ENCODE measurements at regions not wholly inside any gene's neighbourhood (a gene's known extent, or its start where the extent isn't known, plus 50 kb on each side); places are given as distances from the start of the nearest gene placed in this dataset.
"Not testable (repeated sequence)": the region's sequence is repeated elsewhere in the genome, so short reads cannot be mapped to it uniquely, and the experiment has no call there.

- WGBS, 2 donors: 81 to 91% methylated on average over 3 of the region's 3 CpGs
- Histone ChIP-seq H3K36me3 (ENCODE audit: control insufficient read depth in 4 of 4, insufficient read depth in 4 of 4, low read length in 4 of 4) (no peaks in the 10 kb centered on the region), H3K4me3 (no peak overlapping the region), H3K9me3 (ENCODE audit: control insufficient read depth in 4 of 4, insufficient read depth in 3 of 4, low read length in 3 of 4) (no peaks in the 10 kb centered on the region), H3K27me3 (ENCODE audit: control insufficient read depth in 3 of 3, insufficient read depth in 3 of 3, low read length in 2 of 3) (no peaks in the 10 kb centered on the region), H3K27ac (ENCODE audit: low read depth in 1 of 2, low read length in 1 of 2) (no peak overlapping the region), H3K9ac (ENCODE audit: insufficient read depth in 1 of 2, low read length in 2 of 2) (no peak overlapping the region), H3K4me1 (ENCODE audit: control insufficient read depth in 5 of 5, insufficient read depth in 5 of 5, low read length in 5 of 5) (no peaks in the 10 kb centered on the region)
- ATAC-seq (ENCODE audit: insufficient read depth, low FRiP score): no peak
- no peak for TF ChIP-seq CTCF (IDR thresholded peaks at IDR 0.05; ENCODE audit: control extremely low read depth, extremely low read depth)
- peak in 1 of 3 donors; percentile 13 for DNase-seq
Measured at GRCh38 chr21:15309721-15310120, 244.9 kb upstream of the NRIP1 start.

GRCh38 chr21:15311510-15311909 is 246.7 kb upstream of the NRIP1 start:
- H3K9ac ChIP-seq (ENCODE audit: insufficient read depth in 1 of 2, low read length in 2 of 2): no peak overlapping the region
- DNase-seq (no peak), ATAC-seq (ENCODE audit: insufficient read depth, low FRiP score) (no peak)
- no peaks in the 10 kb centered on the region for H3K9me3 ChIP-seq (ENCODE audit: control insufficient read depth in 4 of 4, insufficient read depth in 3 of 4, low read length in 3 of 4)
- no peaks in the 10 kb centered on the region for H3K27me3 ChIP-seq (ENCODE audit: control insufficient read depth in 3 of 3, insufficient read depth in 3 of 3, low read length in 2 of 3)
- H3K36me3 ChIP-seq (ENCODE audit: control insufficient read depth in 4 of 4, insufficient read depth in 4 of 4, low read length in 4 of 4): no peaks in the 10 kb centered on the region
- no peak overlapping the region for H3K27ac ChIP-seq (ENCODE audit: low read depth in 1 of 2, low read length in 1 of 2)
- no peak for TF ChIP-seq CTCF (IDR thresholded peaks at IDR 0.05; ENCODE audit: control extremely low read depth, extremely low read depth)
- no peaks in the 10 kb centered on the region for H3K4me1 ChIP-seq (ENCODE audit: control insufficient read depth in 5 of 5, insufficient read depth in 5 of 5, low read length in 5 of 5)
- no peak overlapping the region for H3K4me3 ChIP-seq

GRCh38 chr21:15317034-15317433 is 252.2 kb upstream of the NRIP1 start:
- WGBS, 2 donors: 90 to 93% methylated on average over 4 of the region's 4 CpGs
- H3K36me3 ChIP-seq (ENCODE audit: control insufficient read depth in 4 of 4, insufficient read depth in 4 of 4, low read length in 4 of 4); H3K27ac ChIP-seq (ENCODE audit: low read depth in 1 of 2, low read length in 1 of 2); H3K9me3 ChIP-seq (ENCODE audit: control insufficient read depth in 4 of 4, insufficient read depth in 3 of 4, low read length in 3 of 4); H3K27me3 ChIP-seq (ENCODE audit: control insufficient read depth in 3 of 3, insufficient read depth in 3 of 3, low read length in 2 of 3); H3K4me3 ChIP-seq; ATAC-seq (ENCODE audit: insufficient read depth, low FRiP score); H3K4me1 ChIP-seq (ENCODE audit: control insufficient read depth in 5 of 5, insufficient read depth in 5 of 5, low read length in 5 of 5); H3K9ac ChIP-seq (ENCODE audit: insufficient read depth in 1 of 2, low read length in 2 of 2); DNase-seq: not testable (repeated sequence)

GRCh38 chr21:15319727-15320126 is 254.9 kb upstream of the NRIP1 start:
- TF ChIP-seq CTCF (IDR thresholded peaks at IDR 0.05; ENCODE audit: control extremely low read depth, extremely low read depth): no peak
- H3K9ac ChIP-seq (ENCODE audit: insufficient read depth in 1 of 2, low read length in 2 of 2): no peak overlapping the region
- no peak overlapping the region for H3K4me3 ChIP-seq
- DNase-seq: no peak
- no peak for ATAC-seq (ENCODE audit: insufficient read depth, low FRiP score)
- H3K4me1 ChIP-seq (ENCODE audit: control insufficient read depth in 5 of 5, insufficient read depth in 5 of 5, low read length in 5 of 5): no peaks in the 10 kb centered on the region
- H3K36me3 ChIP-seq (ENCODE audit: control insufficient read depth in 4 of 4, insufficient read depth in 4 of 4, low read length in 4 of 4): no peaks in the 10 kb centered on the region
- H3K27ac ChIP-seq (ENCODE audit: low read depth in 1 of 2, low read length in 1 of 2): no peak overlapping the region
- no peaks in the 10 kb centered on the region for H3K9me3 ChIP-seq (ENCODE audit: control insufficient read depth in 4 of 4, insufficient read depth in 3 of 4, low read length in 3 of 4)
- 84 to 90% methylated on average over 7 of the region's 7 CpGs for WGBS, 2 donors
- H3K27me3 ChIP-seq (ENCODE audit: control insufficient read depth in 3 of 3, insufficient read depth in 3 of 3, low read length in 2 of 3): no peaks in the 10 kb centered on the region

All from lung (tissue), 11 donors.